Activated T-helper 2 cell treated with anti-CD3 and anti-CD28 coated beads, Interferon-gamma antibody, Interleukin-2, Interleukin-4, amounts not matched to agents 10 μg/mL and 5 μg/mL and 100 μg/mL, durations not matched to agents 14 hours and 24 hours and 36 hours (primary cell): ENCODE measurements at regions not wholly inside any gene's neighbourhood (a gene's known extent, or its start where the extent isn't known, plus 50 kb on each side); places are given as distances from the start of the nearest gene placed in this dataset.

ENCODE experiments used
- DNase-seq: peaks from one replicate; pipeline ENCODE4 v3.0.0; 2021; ENCODE audit warnings: low spot score
- H3K27ac Mint-ChIP-seq: one replicate; pipeline ENCODE4 v1.8.0; 2021; ENCODE audit warnings: mixed read lengths
- H3K27me3 Mint-ChIP-seq: one replicate; pipeline ENCODE4 v1.8.0; 2021; ENCODE audit warnings: low read depth, mixed read lengths
- H3K36me3 Mint-ChIP-seq: one replicate; pipeline ENCODE4 v1.8.0; 2021; ENCODE audit warnings: low read depth, mixed read lengths
- H3K4me1 Mint-ChIP-seq: one replicate; pipeline ENCODE4 v1.8.0; 2021; ENCODE audit warnings: low read depth, mixed read lengths
- H3K4me3 Mint-ChIP-seq: one replicate; pipeline ENCODE4 v1.8.0; 2021; ENCODE audit warnings: low read depth, mild to moderate bottlenecking, moderate library complexity, mixed read lengths
- H3K9me3 Mint-ChIP-seq: one replicate; pipeline ENCODE4 v1.8.0; 2021; ENCODE audit warnings: mixed read lengths
- intact Hi-C: fragments of 100-400 bp; cut with micrococcal nuclease; formaldehyde crosslinking; loops from one replicate; pipeline ENCODE4 v1.15.1; 2023

DNA sequence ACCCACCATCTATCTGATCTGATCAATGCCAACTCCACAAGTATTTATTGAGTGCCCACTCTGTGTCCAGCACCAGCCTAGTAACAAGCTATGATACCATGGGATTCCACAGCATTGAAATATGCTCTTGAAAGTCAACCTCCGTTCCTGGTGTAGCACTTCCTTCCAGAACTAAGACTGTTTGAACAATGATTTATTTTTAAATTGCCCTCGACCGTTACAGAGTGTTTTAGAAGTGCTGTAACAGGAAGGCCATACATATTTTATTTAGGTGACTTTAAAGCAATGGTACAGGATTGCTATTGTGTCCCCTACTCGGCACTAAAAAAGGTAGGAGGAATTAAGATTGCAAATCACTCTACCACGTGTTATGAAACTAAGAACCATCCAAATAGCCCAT lies 225.6 kb downstream of the TEX36 start:
- Mint-ChIP-seq H3K9me3 (no peaks in the 10 kb centered on the region), H3K27ac (no peak overlapping the region), H3K4me3 (no peak overlapping the region), H3K27me3 (no peaks in the 10 kb centered on the region), H3K4me1 (no peaks in the 10 kb centered on the region), H3K36me3 (no peaks in the 10 kb centered on the region)
- intact Hi-C loops: no loop called here
- no peak for DNase-seq

GRCh38 chr10:125455855-125456254 lies 227.1 kb downstream of the TEX36 start:
- no peaks in the 10 kb centered on the region for H3K27me3 Mint-ChIP-seq
- no peak overlapping the region for H3K4me3 Mint-ChIP-seq
- no peaks in the 10 kb centered on the region for H3K9me3 Mint-ChIP-seq
- H3K36me3 Mint-ChIP-seq: no peaks in the 10 kb centered on the region
- H3K4me1 Mint-ChIP-seq: no peaks in the 10 kb centered on the region
- DNase-seq: no peak
- no peak overlapping the region for H3K27ac Mint-ChIP-seq
- intact Hi-C loops: no loop called here

- no peaks in the 10 kb centered on the region for H3K36me3 Mint-ChIP-seq
- no peaks in the 10 kb centered on the region for H3K4me1 Mint-ChIP-seq
- H3K27ac Mint-ChIP-seq: no peak overlapping the region
- H3K4me3 Mint-ChIP-seq: no peak overlapping the region
- no peak for DNase-seq
- intact Hi-C loops: no loop called here
- H3K27me3 Mint-ChIP-seq: no peaks in the 10 kb centered on the region
- H3K9me3 Mint-ChIP-seq: no peaks in the 10 kb centered on the region
Measured at GRCh38 chr10:125455431-125455830, 227.5 kb downstream of the TEX36 start.

DNA sequence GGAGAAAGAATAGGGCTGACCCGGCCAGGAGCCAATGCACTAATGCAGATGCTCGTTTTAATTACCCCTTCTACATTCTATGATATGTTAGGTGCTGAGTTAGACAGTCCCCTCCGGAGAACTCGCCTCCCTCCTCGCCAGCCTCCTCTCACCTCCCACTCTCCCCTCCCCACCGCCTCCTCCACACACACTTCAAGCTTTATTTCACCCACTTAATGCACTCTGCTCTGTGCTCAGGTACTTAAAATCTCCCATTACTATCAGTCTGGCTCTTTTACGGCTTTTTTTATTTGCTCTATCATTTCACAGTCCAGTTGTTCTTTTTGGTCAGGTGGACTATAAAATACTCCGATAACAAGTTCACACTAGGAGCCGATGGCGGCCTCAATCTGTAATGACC lies 231.6 kb downstream of the TEX36 start:
- intact Hi-C loops: no loop called here
- no peak overlapping the region for H3K27ac Mint-ChIP-seq
- no peak for DNase-seq
- no peaks in the 10 kb centered on the region for H3K4me1 Mint-ChIP-seq
- H3K4me3 Mint-ChIP-seq: no peak overlapping the region
- H3K9me3 Mint-ChIP-seq: no peaks in the 10 kb centered on the region
- no peaks in the 10 kb centered on the region for H3K27me3 Mint-ChIP-seq
- no peaks in the 10 kb centered on the region for H3K36me3 Mint-ChIP-seq

- H3K27ac Mint-ChIP-seq: no peak overlapping the region
- no peak for DNase-seq
- H3K4me3 Mint-ChIP-seq: no peak overlapping the region
- no peaks in the 10 kb centered on the region for H3K36me3 Mint-ChIP-seq
- H3K9me3 Mint-ChIP-seq: no peaks in the 10 kb centered on the region
- intact Hi-C loops: no loop called here
- H3K27me3 Mint-ChIP-seq: no peaks in the 10 kb centered on the region
- no peaks in the 10 kb centered on the region for H3K4me1 Mint-ChIP-seq
Measured at GRCh38 chr10:125450218-125450617, 232.7 kb downstream of the TEX36 start.

DNA sequence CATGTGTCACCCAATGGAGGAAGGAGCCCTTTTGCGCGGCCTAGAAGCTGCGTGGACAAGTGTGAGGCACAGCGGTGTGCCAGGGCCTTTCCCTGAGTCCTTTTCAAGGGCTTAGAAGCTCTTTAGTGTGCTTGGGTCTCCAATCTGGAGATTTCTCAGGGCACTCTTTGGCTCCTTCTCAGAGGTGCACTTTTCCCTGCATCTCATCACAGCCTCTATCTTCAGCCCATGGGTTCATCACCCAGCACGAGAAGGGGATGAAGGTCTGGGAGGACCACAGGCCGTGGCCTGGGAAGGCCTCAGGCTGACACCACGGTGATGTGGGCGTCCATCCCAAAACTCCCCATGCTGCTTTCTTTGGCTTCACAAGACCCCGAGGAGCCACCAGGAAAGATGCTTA lies 233.4 kb downstream of the TEX36 start:
- Mint-ChIP-seq H3K36me3 (no peaks in the 10 kb centered on the region), H3K27me3 (no peaks in the 10 kb centered on the region), H3K4me1 (no peaks in the 10 kb centered on the region), H3K4me3 (no peak overlapping the region), H3K9me3 (no peaks in the 10 kb centered on the region), H3K27ac (no peak overlapping the region)
- DNase-seq: no peak
- intact Hi-C loops: no loop called here

DNA sequence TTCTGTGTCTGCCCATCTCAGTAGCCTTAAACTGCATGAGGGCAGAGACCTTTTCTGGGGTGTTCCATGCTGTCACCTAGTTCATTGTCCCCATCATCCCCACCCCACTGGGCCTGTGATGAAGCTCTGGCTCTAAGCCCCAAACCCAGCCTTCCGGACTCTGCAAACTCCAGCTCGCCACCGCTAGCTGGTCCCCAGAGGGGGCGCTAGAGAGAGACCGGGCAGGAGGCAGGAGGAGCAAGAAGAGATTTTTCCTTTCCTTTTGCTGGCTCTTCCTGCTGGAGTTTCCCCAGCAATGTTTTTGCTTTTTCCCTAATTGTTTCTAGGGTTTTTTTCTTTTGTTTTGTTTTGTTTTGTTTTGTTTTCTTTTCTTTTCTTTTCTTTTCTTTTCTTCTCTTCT lies 234.4 kb downstream of the TEX36 start:
- no peak for DNase-seq
- no peaks in the 10 kb centered on the region for H3K9me3 Mint-ChIP-seq

DNA sequence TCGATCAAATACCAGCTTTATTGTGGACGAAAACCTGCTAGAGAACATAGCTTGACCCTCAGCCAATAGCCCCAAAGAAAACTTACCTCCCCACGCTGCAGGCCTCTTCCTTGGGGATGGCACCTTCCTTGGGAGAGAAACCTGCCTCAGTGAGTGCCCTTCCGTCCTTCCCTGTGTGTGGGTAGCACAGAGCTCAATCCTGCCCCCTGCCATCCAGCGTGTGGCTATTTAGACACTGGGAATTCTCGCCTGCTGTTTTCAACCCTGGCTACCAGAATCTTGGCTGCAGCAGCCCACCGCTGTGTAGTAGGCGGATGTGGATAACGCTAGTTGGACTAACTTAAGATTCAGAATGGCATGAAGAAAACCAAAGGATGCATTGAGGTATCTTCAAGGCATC lies 238.2 kb downstream of the TEX36 start:
- H3K27ac Mint-ChIP-seq: no peak overlapping the region
- intact Hi-C loops: no loop called here
- H3K9me3 Mint-ChIP-seq: no peaks in the 10 kb centered on the region
- H3K36me3 Mint-ChIP-seq: no peaks in the 10 kb centered on the region
- no peak overlapping the region for H3K4me3 Mint-ChIP-seq
- no peak for DNase-seq
- H3K4me1 Mint-ChIP-seq: no peaks in the 10 kb centered on the region
- no peaks in the 10 kb centered on the region for H3K27me3 Mint-ChIP-seq

More for the DNA sequence above, 234.4 kb downstream of the TEX36 start:
- Mint-ChIP-seq H3K27ac (no peak overlapping the region), H3K4me1 (no peaks in the 10 kb centered on the region), H3K4me3 (no peak overlapping the region), H3K36me3 (no peaks in the 10 kb centered on the region), H3K27me3 (no peaks in the 10 kb centered on the region)
- intact Hi-C loops: no loop called here

GRCh38 chr10:125442856-125443540 lies 240.0 kb downstream of the TEX36 start:
- Mint-ChIP-seq H3K27me3 (no peaks in the 10 kb centered on the region), H3K27ac (no peak overlapping the region)
- intact Hi-C loops: no loop called here

DNA sequence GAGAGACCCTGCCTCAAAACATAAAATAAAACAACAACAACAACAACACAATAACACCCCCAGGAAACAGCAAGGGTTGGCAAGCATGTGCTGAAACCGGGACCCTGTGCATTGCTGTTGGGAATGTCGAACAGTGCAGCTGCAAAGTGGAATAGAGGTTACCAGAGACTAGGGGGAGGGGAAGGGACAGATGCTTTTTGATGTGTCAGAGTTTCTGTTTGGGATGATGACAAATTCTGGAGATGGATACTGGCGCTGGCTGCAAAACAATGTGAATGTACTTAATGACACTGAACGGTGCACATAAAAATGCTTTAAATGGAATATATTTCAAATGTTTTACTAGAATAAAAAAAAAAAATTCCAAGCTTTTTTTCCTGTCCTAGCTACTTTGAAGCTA lies 241.8 kb downstream of the TEX36 start:
- intact Hi-C loops: no loop called here
- Mint-ChIP-seq H3K27me3 (no peaks in the 10 kb centered on the region), H3K9me3 (no peaks in the 10 kb centered on the region), H3K36me3 (no peaks in the 10 kb centered on the region), H3K4me1 (no peaks in the 10 kb centered on the region), H3K27ac (no peak overlapping the region), H3K4me3 (no peak overlapping the region)
- no peak for DNase-seq

More at GRCh38 chr10:125442856-125443540, 240.0 kb downstream of the TEX36 start:
- H3K4me3 Mint-ChIP-seq: no peak overlapping the region
- H3K9me3 Mint-ChIP-seq: no peaks in the 10 kb centered on the region
- no peak for DNase-seq
- H3K4me1 Mint-ChIP-seq: no peaks in the 10 kb centered on the region
- H3K36me3 Mint-ChIP-seq: no peaks in the 10 kb centered on the region

DNA sequence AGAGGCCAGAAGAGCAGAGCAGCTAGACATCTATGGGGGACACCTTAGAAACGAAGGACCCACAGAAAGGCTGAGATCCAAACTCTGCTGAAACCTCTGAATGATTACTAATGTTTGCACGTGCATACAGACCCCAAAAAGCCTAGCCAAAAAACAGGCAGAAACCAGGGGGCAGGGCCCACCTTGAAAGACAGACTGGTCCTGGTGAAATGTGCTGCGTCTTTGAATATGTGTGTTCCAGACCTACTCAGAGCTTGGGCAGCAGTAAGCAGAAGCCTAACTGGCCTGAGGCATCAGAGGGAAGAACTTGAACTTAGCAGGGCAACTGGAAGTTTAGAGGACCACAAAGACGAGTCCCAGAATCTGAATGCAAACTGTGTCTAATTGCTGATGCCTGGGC lies 251.8 kb downstream of the TEX36 start:
- H3K36me3 Mint-ChIP-seq: no peaks in the 10 kb centered on the region
- no peak overlapping the region for H3K27ac Mint-ChIP-seq
- no peaks in the 10 kb centered on the region for H3K4me1 Mint-ChIP-seq
- no peak for DNase-seq
- H3K9me3 Mint-ChIP-seq: no peaks in the 10 kb centered on the region
- H3K27me3 Mint-ChIP-seq: no peaks in the 10 kb centered on the region
- no peak overlapping the region for H3K4me3 Mint-ChIP-seq
- intact Hi-C loops: no loop called here

DNA sequence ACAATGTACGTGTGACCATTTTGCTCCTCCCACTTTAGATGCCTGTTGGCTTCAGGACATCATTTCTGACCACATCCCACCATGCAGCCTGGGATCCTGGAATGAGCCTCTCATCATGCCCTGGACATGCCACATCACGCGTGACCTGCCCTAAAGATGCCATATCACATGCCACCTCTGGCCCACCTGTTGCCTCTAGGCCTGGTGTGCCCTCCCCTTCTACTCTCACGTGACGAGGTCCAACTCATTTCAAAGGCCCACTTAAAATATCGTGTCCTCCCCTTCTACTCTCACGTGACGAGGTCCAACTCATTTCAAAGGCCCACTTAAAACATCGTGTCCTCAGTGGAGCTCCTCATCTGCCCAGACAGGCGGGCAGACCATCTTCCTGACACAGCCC lies 254.9 kb downstream of the TEX36 start:
- H3K27ac Mint-ChIP-seq: no peak overlapping the region
- intact Hi-C loops: no loop called here
- no peaks in the 10 kb centered on the region for H3K27me3 Mint-ChIP-seq
- H3K9me3 Mint-ChIP-seq: no peaks in the 10 kb centered on the region
- no peaks in the 10 kb centered on the region for H3K36me3 Mint-ChIP-seq
- H3K4me1 Mint-ChIP-seq: no peaks in the 10 kb centered on the region
- no peak overlapping the region for H3K4me3 Mint-ChIP-seq
- no peak for DNase-seq

DNA sequence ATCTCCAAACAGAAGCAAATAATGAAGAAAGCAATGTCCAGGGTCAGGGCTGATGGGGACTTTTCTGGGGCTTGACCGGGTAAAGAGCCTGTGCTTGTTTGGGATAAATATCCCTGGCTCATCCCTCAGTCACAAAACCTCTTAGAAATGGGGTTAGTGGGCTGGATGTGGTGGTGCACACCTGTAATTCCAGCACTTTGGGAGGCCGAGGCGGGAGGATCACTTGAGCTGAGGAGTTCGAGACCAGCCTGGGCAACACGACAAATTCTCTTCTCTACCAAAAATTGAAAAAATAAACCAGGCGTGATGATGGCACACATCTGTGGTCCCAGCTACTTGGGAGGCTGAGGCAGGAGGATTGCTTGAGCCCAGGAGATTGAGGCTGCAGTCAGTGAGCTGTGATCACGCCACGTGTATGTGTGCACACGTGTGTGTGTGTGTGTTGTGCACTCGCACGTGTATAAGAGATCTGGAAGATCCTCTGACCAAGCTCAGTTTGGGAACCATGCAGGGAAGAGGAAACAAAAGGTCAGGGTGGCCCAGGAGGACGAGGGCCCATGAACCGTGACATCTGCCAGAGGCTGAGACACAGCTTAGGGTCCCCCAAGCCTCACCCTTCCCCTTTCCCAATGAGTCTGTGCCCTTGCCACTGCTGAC lies 258.6 kb downstream of the TEX36 start:
- H3K27me3 Mint-ChIP-seq: no peaks in the 10 kb centered on the region
- no peak for DNase-seq
- no peaks in the 10 kb centered on the region for H3K9me3 Mint-ChIP-seq
- no peak overlapping the region for H3K4me3 Mint-ChIP-seq
- intact Hi-C loops: no loop called here
- no peaks in the 10 kb centered on the region for H3K36me3 Mint-ChIP-seq
- no peak overlapping the region for H3K27ac Mint-ChIP-seq
- no peaks in the 10 kb centered on the region for H3K4me1 Mint-ChIP-seq
